ENCODE measurements at regions not wholly inside any gene's neighbourhood (a gene's known extent, or its start where the extent isn't known, plus 50 kb on each side); places are given as distances from the start of the nearest gene placed in this dataset.

- no peak for ATAC-seq
- intact Hi-C loops (cut with DNase I): no loop called here
- Histone ChIP-seq H3K4me1 (no peaks in the 10 kb centered on the region), H3K36me3 (no peaks in the 10 kb centered on the region), H3K4me3 (no peak overlapping the region), H3K27me3 (no peaks in the 10 kb centered on the region), H3K9me3 (no peaks in the 10 kb centered on the region), H3K27ac (no peak overlapping the region)
- no peak for DNase-seq
- TF ChIP-seq CTCF (IDR thresholded peaks at IDR 0.05): no peak
Observed at GRCh38 chr12:19064713-19065112, 64.8 kb upstream of the PLEKHA5 start.

- ATAC-seq: peak; percentile 12
- DNase-seq: no peak
- H3K4me1 ChIP-seq: no peaks in the 10 kb centered on the region
- H3K9me3 ChIP-seq: no peaks in the 10 kb centered on the region
- intact Hi-C loops (cut with DNase I): no loop called here
- TF ChIP-seq CTCF (IDR thresholded peaks at IDR 0.05): no peak
- no peaks in the 10 kb centered on the region for H3K27me3 ChIP-seq
- no peaks in the 10 kb centered on the region for H3K36me3 ChIP-seq
- H3K4me3 ChIP-seq: no peak overlapping the region
- H3K27ac ChIP-seq: no peak overlapping the region
Observed at GRCh38 chr12:19065223-19065622, 64.3 kb upstream of the PLEKHA5 start.

- ATAC-seq (no peak), DNase-seq (no peak)
- intact Hi-C loops (cut with DNase I): no loop called here
- no peak overlapping the region for H3K27ac ChIP-seq
- no peak overlapping the region for H3K4me3 ChIP-seq
- TF ChIP-seq CTCF (IDR thresholded peaks at IDR 0.05): no peak
- no peaks in the 10 kb centered on the region for H3K9me3 ChIP-seq
- no peaks in the 10 kb centered on the region for H3K4me1 ChIP-seq
- H3K27me3 ChIP-seq: no peaks in the 10 kb centered on the region
- H3K36me3 ChIP-seq: no peaks in the 10 kb centered on the region
Observed at GRCh38 chr12:19065871-19066270, 63.7 kb upstream of the PLEKHA5 start.

- ATAC-seq: peak; percentile 26
- peak in 1 of 4 donors; percentile 5 for DNase-seq
Observed at GRCh38 chr12:19066475-19067001, 63.0 kb upstream of the PLEKHA5 start.

GRCh38 chr12:19068137-19068536 lies 61.4 kb upstream of the PLEKHA5 start:
- no peak overlapping the region for H3K27ac ChIP-seq
- no peaks in the 10 kb centered on the region for H3K27me3 ChIP-seq
- no peaks in the 10 kb centered on the region for H3K9me3 ChIP-seq
- H3K36me3 ChIP-seq: no peaks in the 10 kb centered on the region
- no peak overlapping the region for H3K4me3 ChIP-seq
- no peak for DNase-seq
- no peaks in the 10 kb centered on the region for H3K4me1 ChIP-seq
- no peak for TF ChIP-seq CTCF (IDR thresholded peaks at IDR 0.05)
- no peak for ATAC-seq
- intact Hi-C loops (cut with DNase I): no loop called here

More at GRCh38 chr12:19066475-19067001, 63.0 kb upstream of the PLEKHA5 start:
- no peaks in the 10 kb centered on the region for H3K9me3 ChIP-seq
- no peaks in the 10 kb centered on the region for H3K36me3 ChIP-seq
- H3K4me1 ChIP-seq: no peaks in the 10 kb centered on the region
- intact Hi-C loops (cut with DNase I): no loop called here
- no peak for TF ChIP-seq CTCF (IDR thresholded peaks at IDR 0.05)
- no peak overlapping the region for H3K27ac ChIP-seq
- H3K27me3 ChIP-seq: no peaks in the 10 kb centered on the region
- no peak overlapping the region for H3K4me3 ChIP-seq
